Spleen (tissue), 11 donors: ENCODE measurements at regions not wholly inside any gene's neighbourhood (a gene's known extent, or its start where the extent isn't known, plus 50 kb on each side); places are given as distances from the start of the nearest gene placed in this dataset.

Source experiments
- DNase-seq: peaks from one replicate; pipeline ENCODE4 v3.0.0-alpha.2; 2020
- H3K27ac ChIP-seq, 8 donors: fragments of 200-600 bp; sonication (generic) in 7 of 8; 1 replicate in 4 of 8; 2 replicates in 4 of 8; pipeline versions ENCODE4 v1.5.0 to v1.8.0; 2016 to 2021; ENCODE audit warnings: inconsistent platforms in 4 of 8, mild to moderate bottlenecking in 4 of 8, moderate library complexity in 1 of 8
- H3K27me3 ChIP-seq, 7 donors: fragments of 200-600 bp; sonication (generic) in 6 of 7; replicated peaks in 1 of 7; 1 replicate in 4 of 7; 2 replicates in 3 of 7; pipeline versions ENCODE4 v1.5.0 to v1.8.0; 2016 to 2021; ENCODE audit warnings: inconsistent platforms in 3 of 7, mild to moderate bottlenecking in 1 of 7
- H3K36me3 ChIP-seq, 6 donors: fragments of 200-600 bp; sonication (generic) in 5 of 6; 1 replicate in 4 of 6; 2 replicates in 2 of 6; pipeline versions ENCODE4 v1.5.0 to v1.8.0; 2016 to 2021; ENCODE audit warnings: inconsistent platforms in 2 of 6
- H3K4me1 ChIP-seq, 6 donors: fragments of 200-600 bp; sonication (generic) in 5 of 6; 1 replicate in 3 of 6; 2 replicates in 3 of 6; pipeline versions ENCODE4 v1.5.0 to v1.8.0; 2016 to 2021; ENCODE audit warnings: inconsistent platforms in 3 of 6
- H3K4me3 ChIP-seq, 8 donors: fragments of 200-600 bp; sonication (generic) in 7 of 8; 1 replicate in 4 of 8; 2 replicates in 4 of 8; pipeline versions ENCODE4 v1.5.0 to v1.8.0; 2016 to 2021; ENCODE audit warnings: inconsistent platforms in 4 of 8, mild to moderate bottlenecking in 4 of 8, moderate library complexity in 2 of 8
- H3K9me3 ChIP-seq, 8 donors: fragments of 200-600 bp; sonication (generic) in 7 of 8; 1 replicate in 4 of 8; 2 replicates in 4 of 8; pipeline versions ENCODE4 v1.5.0 to v1.8.0; 2016 to 2021; ENCODE audit warnings: inconsistent platforms in 4 of 8
- POLR2A ChIP-seq, 3 donors: fragments of 450-650 bp; IDR thresholded peaks; one replicate each; pipeline ENCODE4 v1.5.1; 2017; ENCODE audit warnings: antibody characterized with exemption in 3 of 3, mild to moderate bottlenecking in 1 of 3
- POLR2AphosphoS5 ChIP-seq, 3 donors: sonication (generic); formaldehyde crosslinking; IDR thresholded peaks; one replicate each; pipeline ENCODE4 v1.5.1; 2017; ENCODE audit warnings: antibody characterized with exemption in 3 of 3
- WGBS, 5 donors: extraction: QIAGEN DNeasy Blood & Tissue Kit in 3 of 5; methylation state at CpG; one replicate each; pipeline versions ENCODE4 v1.1.5 to v1.1.7; 2013 to 2018; 5-methylcytosine and 5-hydroxymethylcytosine counted together
- intact Hi-C: fragments of 100-400 bp; cut with DNase I; formaldehyde crosslinking; loops from one replicate; pipeline ENCODE4 v1.15.0; 2023; ENCODE audit warnings: low total_unique reads
- TF ChIP-seq, protein P1 (sequence below), 11 experiments: fragments of 200-600 bp in 7 of 11; fragments of 450-650 bp in 4 of 11; sonication (generic) in 4 of 11; IDR thresholded peaks in 8 of 11; conservative IDR thresholded peaks in 3 of 11; 1 replicate in 7 of 11; 2 replicates in 4 of 11; pipeline versions ENCODE4 v1.4.0 to v1.8.0; 2016 to 2021; ENCODE audit warnings: antibody characterized with exemption in 11 of 11, inconsistent platforms in 4 of 11, mild to moderate bottlenecking in 1 of 11
- donor health status: healthy with polysubstance abuse.
- donor health status: DM: no; HTN: no; CAD: no; lungs with moderate emphysema.
- donor health status: DM: no; HTN: no; CAD: no.
- donor health status: Bipolar disorder and iron deficiency.
- donor health status: healthy.
- donor health status: DM: no; HTN: no; CAD: no.
- donor health status: DM: yes; HTN: yes; CAD: no.

GRCh38 chr3:94737116-94737515 lies 674.3 kb downstream of the NSUN3 start:
- peaks cover 0 to 5% (median 0%) of the 10 kb centered on the region in 8 donors for H3K9me3 ChIP-seq
- H3K36me3 ChIP-seq: no peaks in the 10 kb centered on the region
- WGBS, 5 donors: 83 to 88% (median 87%) methylated on average over 2 of the region's 2 CpGs
- TF ChIP-seq, protein P1, sequence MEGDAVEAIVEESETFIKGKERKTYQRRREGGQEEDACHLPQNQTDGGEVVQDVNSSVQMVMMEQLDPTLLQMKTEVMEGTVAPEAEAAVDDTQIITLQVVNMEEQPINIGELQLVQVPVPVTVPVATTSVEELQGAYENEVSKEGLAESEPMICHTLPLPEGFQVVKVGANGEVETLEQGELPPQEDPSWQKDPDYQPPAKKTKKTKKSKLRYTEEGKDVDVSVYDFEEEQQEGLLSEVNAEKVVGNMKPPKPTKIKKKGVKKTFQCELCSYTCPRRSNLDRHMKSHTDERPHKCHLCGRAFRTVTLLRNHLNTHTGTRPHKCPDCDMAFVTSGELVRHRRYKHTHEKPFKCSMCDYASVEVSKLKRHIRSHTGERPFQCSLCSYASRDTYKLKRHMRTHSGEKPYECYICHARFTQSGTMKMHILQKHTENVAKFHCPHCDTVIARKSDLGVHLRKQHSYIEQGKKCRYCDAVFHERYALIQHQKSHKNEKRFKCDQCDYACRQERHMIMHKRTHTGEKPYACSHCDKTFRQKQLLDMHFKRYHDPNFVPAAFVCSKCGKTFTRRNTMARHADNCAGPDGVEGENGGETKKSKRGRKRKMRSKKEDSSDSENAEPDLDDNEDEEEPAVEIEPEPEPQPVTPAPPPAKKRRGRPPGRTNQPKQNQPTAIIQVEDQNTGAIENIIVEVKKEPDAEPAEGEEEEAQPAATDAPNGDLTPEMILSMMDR (IDR thresholded peaks at IDR 0.05 in 8 of 11, conservative IDR thresholded peaks at IDR 0.05 in 3 of 11): no peak
- TF ChIP-seq POLR2A (IDR thresholded peaks at IDR 0.05): no peak
- no peak for TF ChIP-seq POLR2AphosphoS5 (IDR thresholded peaks at IDR 0.05)
- intact Hi-C loops: no loop called here
- no peak overlapping the region for H3K27ac ChIP-seq
- H3K4me3 ChIP-seq: no peak overlapping the region
- H3K4me1 ChIP-seq: no peaks in the 10 kb centered on the region
- no peaks in the 10 kb centered on the region for H3K27me3 ChIP-seq
- DNase-seq: no peak

DNA sequence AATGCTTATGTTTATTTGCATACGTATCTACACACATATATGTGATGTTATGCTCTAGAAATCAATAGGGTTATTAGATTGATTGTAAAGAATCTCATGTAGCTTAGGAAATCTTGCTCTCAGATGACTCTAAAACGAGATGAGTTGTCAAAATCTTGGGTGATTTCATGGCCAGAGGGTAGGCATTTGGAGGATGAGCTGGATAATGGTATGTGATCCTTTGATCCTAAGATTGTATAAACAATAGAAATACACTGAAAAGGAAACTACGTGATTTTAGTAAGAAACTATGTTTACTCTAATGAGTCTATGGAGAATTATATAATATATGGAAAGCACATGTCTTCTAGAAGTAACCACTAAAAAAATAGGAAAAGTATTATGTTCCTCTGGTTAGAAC lies 676.6 kb downstream of the NSUN3 start:
- peaks cover 0 to 6% (median 0%) of the 10 kb centered on the region in 8 donors for H3K9me3 ChIP-seq
- intact Hi-C loops: no loop called here
- 59 to 72% (median 66%) methylated on average over 3 of the region's 3 CpGs for WGBS, 5 donors
- H3K36me3 ChIP-seq: no peaks in the 10 kb centered on the region
- no peak overlapping the region for H3K27ac ChIP-seq
- no peaks in the 10 kb centered on the region for H3K4me1 ChIP-seq
- DNase-seq: no peak
- H3K4me3 ChIP-seq: no peak overlapping the region
- H3K27me3 ChIP-seq: no peaks in the 10 kb centered on the region
- TF ChIP-seq POLR2A (IDR thresholded peaks at IDR 0.05) (no peak), POLR2AphosphoS5 (IDR thresholded peaks at IDR 0.05) (no peak)
- TF ChIP-seq, protein P1 (IDR thresholded peaks at IDR 0.05 in 8 of 11, conservative IDR thresholded peaks at IDR 0.05 in 3 of 11): no peak

DNA sequence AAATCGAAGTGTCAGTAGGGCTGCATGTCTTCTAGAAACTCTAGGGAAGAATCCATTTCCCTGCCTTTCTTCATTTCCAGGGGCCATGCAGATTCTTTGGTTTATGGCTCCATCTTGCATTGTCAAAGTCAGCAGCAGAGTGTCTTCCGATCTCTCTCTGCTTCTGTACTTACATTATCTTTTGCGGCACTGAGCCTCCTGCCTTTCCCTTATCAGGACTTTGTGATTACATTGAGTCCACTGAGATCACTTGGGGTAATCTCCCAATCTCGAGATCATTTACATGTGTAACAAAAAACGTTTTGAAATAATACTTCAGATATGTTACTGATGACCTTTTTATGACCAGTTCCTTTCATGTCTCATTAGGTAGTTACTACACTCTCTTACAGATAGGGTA lies 695.9 kb downstream of the NSUN3 start:
- intact Hi-C loops: no loop called here

GRCh38 chr3:94772402-94772801 lies 709.5 kb downstream of the NSUN3 start:
- Histone ChIP-seq H3K9me3 (no peaks in the 10 kb centered on the region), H3K27ac (no peak overlapping the region), H3K27me3 (no peaks in the 10 kb centered on the region), H3K4me3 (no peak overlapping the region), H3K4me1 (no peaks in the 10 kb centered on the region), H3K36me3 (no peaks in the 10 kb centered on the region)
- intact Hi-C loops: no loop called here
- TF ChIP-seq, protein P1 (IDR thresholded peaks at IDR 0.05 in 8 of 11, conservative IDR thresholded peaks at IDR 0.05 in 3 of 11): no peak
- TF ChIP-seq POLR2AphosphoS5 (IDR thresholded peaks at IDR 0.05) (no peak), POLR2A (IDR thresholded peaks at IDR 0.05) (no peak)
- DNase-seq: no peak
- 64 to 84% (median 75%) methylated on average over 1 of the region's 1 CpG for WGBS, 5 donors

More for the DNA sequence above, 695.9 kb downstream of the NSUN3 start:
- H3K36me3 ChIP-seq: no peaks in the 10 kb centered on the region
- peaks cover 0 to 3% (median 0%) of the 10 kb centered on the region in 8 donors for H3K9me3 ChIP-seq
- TF ChIP-seq POLR2A (IDR thresholded peaks at IDR 0.05) (no peak), POLR2AphosphoS5 (IDR thresholded peaks at IDR 0.05) (no peak)
- TF ChIP-seq, protein P1 (IDR thresholded peaks at IDR 0.05 in 8 of 11, conservative IDR thresholded peaks at IDR 0.05 in 3 of 11): no peak
- WGBS, 5 donors: 59 to 73% (median 61%) methylated on average over 5 of the region's 5 CpGs
- H3K27me3 ChIP-seq: no peaks in the 10 kb centered on the region
- H3K27ac ChIP-seq: no peak overlapping the region
- H3K4me1 ChIP-seq: no peaks in the 10 kb centered on the region
- DNase-seq: no peak
- H3K4me3 ChIP-seq: no peak overlapping the region
